Body of pancreas (tissue), 4 donors: ENCODE measurements at regions not wholly inside any gene's neighbourhood (a gene's known extent, or its start where the extent isn't known, plus 50 kb on each side); places are given as distances from the start of the nearest gene placed in this dataset.

Experiments
- CTCF ChIP-seq, 7 experiments: fragments of 450-650 bp in 4 of 7; fragments of 200-600 bp in 3 of 7; sonication (generic) in 3 of 7; IDR thresholded peaks; one replicate each; pipeline ENCODE4 v1.5.1; 2016 to 2019; ENCODE audit warnings: antibody characterized with exemption in 7 of 7
- POLR2A ChIP-seq, 3 donors: fragments of 450-650 bp; IDR thresholded peaks; one replicate each; pipeline ENCODE4 v1.6.1; 2016; ENCODE audit warnings: antibody characterized with exemption in 3 of 3, mild to moderate bottlenecking in 2 of 3

DNA sequence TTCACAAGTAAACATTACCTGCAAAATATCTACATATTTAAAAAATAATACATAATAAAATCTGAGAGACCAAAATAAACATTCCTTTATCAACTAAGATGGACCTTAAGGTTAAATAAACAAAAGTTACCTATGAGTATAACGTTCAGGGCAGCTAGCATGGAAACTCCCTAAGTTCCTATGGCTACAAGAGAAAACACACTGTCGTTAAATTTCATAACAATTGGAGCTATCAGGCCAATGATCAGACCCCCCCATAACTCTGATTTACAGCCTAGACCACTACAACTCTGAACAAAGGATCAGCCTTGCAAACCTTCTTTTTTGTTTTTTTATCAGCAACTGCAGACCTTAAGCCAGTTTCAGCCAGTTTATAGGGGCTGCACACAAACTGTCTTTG is 1418.4 kb downstream of the PCDH18 start:
- TF ChIP-seq POLR2A (IDR thresholded peaks at IDR 0.05) (no peak), CTCF (IDR thresholded peaks at IDR 0.05) (no peak)
